ENCODE measurements at regions not wholly inside any gene's neighbourhood (a gene's known extent, or its start where the extent isn't known, plus 50 kb on each side); places are given as distances from the start of the nearest gene placed in this dataset.

DNA sequence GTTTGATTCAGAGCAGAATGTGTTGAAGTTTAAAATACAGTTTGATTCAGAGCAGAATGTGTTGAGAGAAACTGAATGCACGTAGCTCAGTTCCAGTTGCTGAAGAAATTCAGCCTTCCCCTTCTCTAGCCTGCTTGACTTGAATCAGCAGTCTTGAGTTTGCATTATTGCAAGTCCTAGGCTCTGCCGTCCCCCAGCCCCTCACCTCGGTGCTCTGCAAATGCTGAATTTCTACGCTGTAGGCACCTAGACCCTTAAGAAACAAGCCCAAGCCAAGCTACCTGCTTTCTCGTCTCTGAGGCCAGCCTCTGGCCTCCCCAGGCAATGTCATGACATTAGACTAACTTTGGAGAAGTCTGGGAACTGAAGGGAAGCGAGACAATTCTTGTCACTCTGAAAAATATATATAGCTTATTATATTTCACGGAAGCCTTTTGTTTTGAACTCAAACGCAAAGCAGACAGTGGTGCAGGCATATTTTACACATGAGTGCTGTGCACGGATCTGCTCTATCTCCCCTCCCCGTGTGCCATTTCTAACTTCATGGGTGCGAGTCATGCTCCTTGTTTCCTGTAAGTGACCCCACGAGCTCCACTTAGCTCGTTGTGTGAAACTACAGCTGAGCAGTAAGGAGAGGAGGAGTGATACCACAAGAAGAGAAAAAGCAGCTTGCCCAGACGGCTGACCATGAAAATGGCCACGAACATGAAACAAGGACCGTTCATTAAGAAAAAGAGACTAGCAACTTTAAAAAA lies 71.4 kb upstream of the DUSP22 start (continued):
- TF ChIP-seq, protein P1, sequence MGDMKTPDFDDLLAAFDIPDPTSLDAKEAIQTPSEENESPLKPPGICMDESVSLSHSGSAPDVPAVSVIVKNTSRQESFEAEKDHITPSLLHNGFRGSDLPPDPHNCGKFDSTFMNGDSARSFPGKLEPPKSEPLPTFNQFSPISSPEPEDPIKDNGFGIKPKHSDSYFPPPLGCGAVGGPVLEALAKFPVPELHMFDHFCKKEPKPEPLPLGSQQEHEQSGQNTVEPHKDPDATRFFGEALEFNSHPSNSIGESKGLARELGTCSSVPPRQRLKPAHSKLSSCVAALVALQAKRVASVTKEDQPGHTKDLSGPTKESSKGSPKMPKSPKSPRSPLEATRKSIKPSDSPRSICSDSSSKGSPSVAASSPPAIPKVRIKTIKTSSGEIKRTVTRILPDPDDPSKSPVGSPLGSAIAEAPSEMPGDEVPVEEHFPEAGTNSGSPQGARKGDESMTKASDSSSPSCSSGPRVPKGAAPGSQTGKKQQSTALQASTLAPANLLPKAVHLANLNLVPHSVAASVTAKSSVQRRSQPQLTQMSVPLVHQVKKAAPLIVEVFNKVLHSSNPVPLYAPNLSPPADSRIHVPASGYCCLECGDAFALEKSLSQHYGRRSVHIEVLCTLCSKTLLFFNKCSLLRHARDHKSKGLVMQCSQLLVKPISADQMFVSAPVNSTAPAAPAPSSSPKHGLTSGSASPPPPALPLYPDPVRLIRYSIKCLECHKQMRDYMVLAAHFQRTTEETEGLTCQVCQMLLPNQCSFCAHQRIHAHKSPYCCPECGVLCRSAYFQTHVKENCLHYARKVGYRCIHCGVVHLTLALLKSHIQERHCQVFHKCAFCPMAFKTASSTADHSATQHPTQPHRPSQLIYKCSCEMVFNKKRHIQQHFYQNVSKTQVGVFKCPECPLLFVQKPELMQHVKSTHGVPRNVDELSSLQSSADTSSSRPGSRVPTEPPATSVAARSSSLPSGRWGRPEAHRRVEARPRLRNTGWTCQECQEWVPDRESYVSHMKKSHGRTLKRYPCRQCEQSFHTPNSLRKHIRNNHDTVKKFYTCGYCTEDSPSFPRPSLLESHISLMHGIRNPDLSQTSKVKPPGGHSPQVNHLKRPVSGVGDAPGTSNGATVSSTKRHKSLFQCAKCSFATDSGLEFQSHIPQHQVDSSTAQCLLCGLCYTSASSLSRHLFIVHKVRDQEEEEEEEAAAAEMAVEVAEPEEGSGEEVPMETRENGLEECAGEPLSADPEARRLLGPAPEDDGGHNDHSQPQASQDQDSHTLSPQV (IDR thresholded peaks at IDR 0.05): no peak
- TF ChIP-seq, protein P2, sequence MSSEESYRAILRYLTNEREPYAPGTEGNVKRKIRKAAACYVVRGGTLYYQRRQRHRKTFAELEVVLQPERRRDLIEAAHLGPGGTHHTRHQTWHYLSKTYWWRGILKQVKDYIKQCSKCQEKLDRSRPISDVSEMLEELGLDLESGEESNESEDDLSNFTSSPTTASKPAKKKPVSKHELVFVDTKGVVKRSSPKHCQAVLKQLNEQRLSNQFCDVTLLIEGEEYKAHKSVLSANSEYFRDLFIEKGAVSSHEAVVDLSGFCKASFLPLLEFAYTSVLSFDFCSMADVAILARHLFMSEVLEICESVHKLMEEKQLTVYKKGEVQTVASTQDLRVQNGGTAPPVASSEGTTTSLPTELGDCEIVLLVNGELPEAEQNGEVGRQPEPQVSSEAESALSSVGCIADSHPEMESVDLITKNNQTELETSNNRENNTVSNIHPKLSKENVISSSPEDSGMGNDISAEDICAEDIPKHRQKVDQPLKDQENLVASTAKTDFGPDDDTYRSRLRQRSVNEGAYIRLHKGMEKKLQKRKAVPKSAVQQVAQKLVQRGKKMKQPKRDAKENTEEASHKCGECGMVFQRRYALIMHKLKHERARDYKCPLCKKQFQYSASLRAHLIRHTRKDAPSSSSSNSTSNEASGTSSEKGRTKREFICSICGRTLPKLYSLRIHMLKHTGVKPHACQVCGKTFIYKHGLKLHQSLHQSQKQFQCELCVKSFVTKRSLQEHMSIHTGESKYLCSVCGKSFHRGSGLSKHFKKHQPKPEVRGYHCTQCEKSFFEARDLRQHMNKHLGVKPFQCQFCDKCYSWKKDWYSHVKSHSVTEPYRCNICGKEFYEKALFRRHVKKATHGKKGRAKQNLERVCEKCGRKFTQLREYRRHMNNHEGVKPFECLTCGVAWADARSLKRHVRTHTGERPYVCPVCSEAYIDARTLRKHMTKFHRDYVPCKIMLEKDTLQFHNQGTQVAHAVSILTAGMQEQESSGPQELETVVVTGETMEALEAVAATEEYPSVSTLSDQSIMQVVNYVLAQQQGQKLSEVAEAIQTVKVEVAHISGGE (CRISPR knock-in tag; IDR thresholded peaks at IDR 0.05): no peak
- TF ChIP-seq EGR1 (IDR thresholded peaks at IDR 0.05; ENCODE audit: borderline replicate concordance in 1 of 2, low read depth in 2 of 2, low read length in 2 of 2): no peak
- TF ChIP-seq, protein P3, sequence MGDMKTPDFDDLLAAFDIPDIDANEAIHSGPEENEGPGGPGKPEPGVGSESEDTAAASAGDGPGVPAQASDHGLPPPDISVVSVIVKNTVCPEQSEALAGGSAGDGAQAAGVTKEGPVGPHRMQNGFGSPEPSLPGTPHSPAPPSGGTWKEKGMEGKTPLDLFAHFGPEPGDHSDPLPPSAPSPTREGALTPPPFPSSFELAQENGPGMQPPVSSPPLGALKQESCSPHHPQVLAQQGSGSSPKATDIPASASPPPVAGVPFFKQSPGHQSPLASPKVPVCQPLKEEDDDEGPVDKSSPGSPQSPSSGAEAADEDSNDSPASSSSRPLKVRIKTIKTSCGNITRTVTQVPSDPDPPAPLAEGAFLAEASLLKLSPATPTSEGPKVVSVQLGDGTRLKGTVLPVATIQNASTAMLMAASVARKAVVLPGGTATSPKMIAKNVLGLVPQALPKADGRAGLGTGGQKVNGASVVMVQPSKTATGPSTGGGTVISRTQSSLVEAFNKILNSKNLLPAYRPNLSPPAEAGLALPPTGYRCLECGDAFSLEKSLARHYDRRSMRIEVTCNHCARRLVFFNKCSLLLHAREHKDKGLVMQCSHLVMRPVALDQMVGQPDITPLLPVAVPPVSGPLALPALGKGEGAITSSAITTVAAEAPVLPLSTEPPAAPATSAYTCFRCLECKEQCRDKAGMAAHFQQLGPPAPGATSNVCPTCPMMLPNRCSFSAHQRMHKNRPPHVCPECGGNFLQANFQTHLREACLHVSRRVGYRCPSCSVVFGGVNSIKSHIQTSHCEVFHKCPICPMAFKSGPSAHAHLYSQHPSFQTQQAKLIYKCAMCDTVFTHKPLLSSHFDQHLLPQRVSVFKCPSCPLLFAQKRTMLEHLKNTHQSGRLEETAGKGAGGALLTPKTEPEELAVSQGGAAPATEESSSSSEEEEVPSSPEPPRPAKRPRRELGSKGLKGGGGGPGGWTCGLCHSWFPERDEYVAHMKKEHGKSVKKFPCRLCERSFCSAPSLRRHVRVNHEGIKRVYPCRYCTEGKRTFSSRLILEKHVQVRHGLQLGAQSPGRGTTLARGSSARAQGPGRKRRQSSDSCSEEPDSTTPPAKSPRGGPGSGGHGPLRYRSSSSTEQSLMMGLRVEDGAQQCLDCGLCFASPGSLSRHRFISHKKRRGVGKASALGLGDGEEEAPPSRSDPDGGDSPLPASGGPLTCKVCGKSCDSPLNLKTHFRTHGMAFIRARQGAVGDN (IDR thresholded peaks at IDR 0.05): peak; percentile 26; the same call in 1 of the 2 replicates
- peak; percentile 22 to 40; a peak in 2 of 4 replicates for TF ChIP-seq BHLHE40 (IDR thresholded peaks at IDR 0.05; ENCODE audit: borderline replicate concordance in 1 of 2, low read depth in 2 of 2, low read length in 1 of 2)
- TF ChIP-seq FOS (IDR thresholded peaks at IDR 0.05; ENCODE audit: borderline replicate concordance, extremely low read depth, insufficient read length): no peak
- no peak for TF ChIP-seq ATF7 (IDR thresholded peaks at IDR 0.05; ENCODE audit: low read depth)
- TF ChIP-seq CBFB (IDR thresholded peaks at IDR 0.05; ENCODE audit: low read depth): no peak
- no peak for TF ChIP-seq MEF2B (IDR thresholded peaks at IDR 0.05; ENCODE audit: partially characterized antibody, poor library complexity, severe bottlenecking)
- peak; percentile 42; the same call in 1 of the 2 replicates for TF ChIP-seq POLR2A (IDR thresholded peaks at IDR 0.05; ENCODE audit: low read depth, low read length)
- TF ChIP-seq, protein P4, sequence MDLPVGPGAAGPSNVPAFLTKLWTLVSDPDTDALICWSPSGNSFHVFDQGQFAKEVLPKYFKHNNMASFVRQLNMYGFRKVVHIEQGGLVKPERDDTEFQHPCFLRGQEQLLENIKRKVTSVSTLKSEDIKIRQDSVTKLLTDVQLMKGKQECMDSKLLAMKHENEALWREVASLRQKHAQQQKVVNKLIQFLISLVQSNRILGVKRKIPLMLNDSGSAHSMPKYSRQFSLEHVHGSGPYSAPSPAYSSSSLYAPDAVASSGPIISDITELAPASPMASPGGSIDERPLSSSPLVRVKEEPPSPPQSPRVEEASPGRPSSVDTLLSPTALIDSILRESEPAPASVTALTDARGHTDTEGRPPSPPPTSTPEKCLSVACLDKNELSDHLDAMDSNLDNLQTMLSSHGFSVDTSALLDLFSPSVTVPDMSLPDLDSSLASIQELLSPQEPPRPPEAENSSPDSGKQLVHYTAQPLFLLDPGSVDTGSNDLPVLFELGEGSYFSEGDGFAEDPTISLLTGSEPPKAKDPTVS (IDR thresholded peaks at IDR 0.05; ENCODE audit: low read depth, low read length): no peak
- no peak for TF ChIP-seq KDM1A (IDR thresholded peaks at IDR 0.05; ENCODE audit: borderline replicate concordance)
- no peak for TF ChIP-seq RUNX3 (IDR thresholded peaks at IDR 0.05; ENCODE audit: low read length)
- TF ChIP-seq SP1 (IDR thresholded peaks at IDR 0.05; ENCODE audit: low read depth, low read length): no peak
- no peak for TF ChIP-seq RAD21 (IDR thresholded peaks at IDR 0.05; ENCODE audit: insufficient read depth, low read depth, low read length)
- TF ChIP-seq RB1 (IDR thresholded peaks at IDR 0.05; ENCODE audit: borderline replicate concordance): no peak
- TF ChIP-seq SMAD5 (IDR thresholded peaks at IDR 0.05; ENCODE audit: low read depth): peak; percentile 54; the same call in 1 of the 2 replicates
